Stromal cell of bone marrow (primary cell): ENCODE measurements at regions not wholly inside any gene's neighbourhood (a gene's known extent, or its start where the extent isn't known, plus 50 kb on each side); places are given as distances from the start of the nearest gene placed in this dataset.

Experiments used
- DNase-seq: peaks from one replicate; pipeline ENCODE4 v3.0.0-alpha.2; 2012; ENCODE audit warnings: low read depth

- no peak for DNase-seq
Measured at GRCh38 chr21:25024639-25025038, 582.6 kb downstream of the MRPL39 start.

- peak; percentile 1 for DNase-seq
Measured at GRCh38 chr21:25005388-25005787, 601.9 kb downstream of the MRPL39 start.

DNA sequence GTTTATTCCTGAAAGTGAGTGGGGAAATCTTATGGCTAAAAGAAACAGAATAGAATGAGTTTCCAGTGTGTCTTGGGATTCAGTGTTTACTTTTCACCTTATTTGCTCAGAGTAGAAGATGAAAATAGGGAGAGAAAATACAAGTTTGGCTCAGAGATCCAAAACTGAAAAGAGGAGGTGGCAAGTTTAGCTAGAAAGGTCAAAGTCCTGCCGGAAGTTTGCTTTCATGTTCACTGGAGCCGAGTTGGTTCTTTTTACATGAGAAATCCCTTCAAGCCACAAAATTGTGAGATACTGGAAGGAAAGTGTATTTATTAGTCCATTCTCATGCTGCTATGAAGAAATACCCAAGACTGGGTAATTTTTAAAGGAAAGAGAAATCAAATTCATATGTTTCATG lies 604.6 kb downstream of the MRPL39 start:
- no peak for DNase-seq

DNA sequence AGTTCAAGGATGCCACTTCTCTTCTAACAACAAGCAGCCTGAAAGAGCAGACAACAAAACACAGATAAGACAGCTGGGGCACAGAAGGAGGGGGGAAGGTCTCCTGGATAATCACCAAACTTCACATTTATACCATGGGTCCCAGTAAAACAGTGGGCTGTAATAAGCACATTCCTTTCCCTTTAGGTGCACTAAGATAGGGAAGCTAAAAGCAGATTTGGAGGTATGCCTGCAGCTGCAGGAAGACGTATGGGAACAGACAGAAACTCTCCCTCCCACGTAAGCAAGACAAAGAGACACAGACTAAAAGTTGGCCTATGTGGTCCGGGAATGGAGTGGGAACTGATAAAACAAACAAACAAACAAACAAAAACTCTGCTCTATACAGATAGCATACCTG lies 612.1 kb downstream of the MRPL39 start:
- no peak for DNase-seq

DNA sequence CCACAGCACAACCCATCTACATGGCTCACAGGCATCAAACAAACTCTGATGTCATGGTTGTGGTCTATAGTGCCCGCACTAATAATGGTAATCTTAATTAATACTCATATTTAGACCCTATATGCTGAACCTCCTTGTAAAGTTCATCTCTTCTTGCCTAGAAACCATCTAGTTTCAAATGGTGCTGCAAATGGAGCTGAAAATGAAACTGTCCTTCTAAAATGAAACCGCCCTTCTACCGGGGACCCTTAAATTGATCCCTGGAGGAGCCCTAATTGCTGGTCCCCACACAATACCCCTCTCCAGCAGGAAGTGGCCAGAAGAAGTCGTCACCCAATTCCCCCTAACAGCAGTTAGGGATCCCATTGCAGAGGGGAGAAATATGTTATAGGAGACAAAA lies 612.6 kb downstream of the MRPL39 start:
- DNase-seq = no peak

- DNase-seq = no peak
Measured at GRCh38 chr21:24989516-24989915, 617.8 kb downstream of the MRPL39 start.

DNA sequence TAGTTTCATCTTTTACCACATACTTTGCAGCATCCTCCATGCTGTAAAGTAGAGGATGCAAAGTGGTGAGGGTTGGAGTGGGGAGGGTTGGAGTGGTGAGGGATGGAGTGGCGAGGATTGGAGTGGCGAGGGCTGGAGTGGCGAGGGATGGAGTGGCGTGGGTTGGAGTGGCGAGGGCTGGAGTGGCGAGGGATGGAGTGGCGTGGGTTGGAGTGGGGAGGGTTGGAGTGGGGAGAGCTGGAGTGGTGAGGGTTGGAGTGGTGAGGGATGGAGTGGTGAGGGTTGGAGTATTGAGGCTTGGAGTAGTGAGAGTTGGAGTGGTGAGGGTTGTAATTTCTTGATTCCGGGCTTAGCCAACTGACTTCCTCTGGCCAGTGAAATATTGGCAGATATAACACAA lies 618.3 kb downstream of the MRPL39 start:
- no peak for DNase-seq

DNA sequence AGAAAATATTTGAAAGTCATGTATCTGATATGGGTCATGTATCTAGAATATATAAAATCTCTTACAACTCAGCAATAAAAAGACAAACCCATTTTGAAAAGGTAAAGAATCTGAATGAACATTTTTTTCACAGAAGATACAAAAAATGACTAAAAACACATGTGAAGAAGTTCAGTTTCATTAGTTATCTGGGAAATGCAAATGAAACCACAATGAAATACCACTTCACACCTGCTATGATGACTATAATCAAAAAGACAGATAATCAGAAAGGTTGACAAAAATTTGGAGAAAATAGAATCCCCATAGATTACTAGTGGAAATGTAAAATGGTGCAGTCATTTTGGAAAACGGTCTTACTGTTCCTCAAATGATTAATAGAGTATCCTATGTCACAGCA lies 631.0 kb downstream of the MRPL39 start:
- no peak for DNase-seq

DNA sequence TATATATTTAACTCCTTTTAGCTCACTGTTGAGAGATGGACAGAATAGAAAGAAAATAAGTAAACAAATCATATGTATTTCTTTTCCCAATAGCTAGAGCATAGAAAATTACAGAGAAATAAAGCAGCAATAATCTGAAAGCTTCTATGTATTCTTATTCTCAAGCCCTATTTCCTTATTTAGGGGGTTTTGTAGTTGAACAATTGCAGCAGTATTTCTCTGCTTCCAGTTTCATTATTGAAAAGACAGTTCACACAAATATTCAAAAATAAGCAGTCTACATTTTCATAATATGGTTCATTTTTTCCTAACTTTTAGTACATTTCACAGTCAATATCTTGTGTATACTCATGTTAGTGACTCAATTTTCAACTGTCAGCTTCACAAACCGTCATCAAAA lies 638.2 kb downstream of the MRPL39 start:
- no peak for DNase-seq

DNA sequence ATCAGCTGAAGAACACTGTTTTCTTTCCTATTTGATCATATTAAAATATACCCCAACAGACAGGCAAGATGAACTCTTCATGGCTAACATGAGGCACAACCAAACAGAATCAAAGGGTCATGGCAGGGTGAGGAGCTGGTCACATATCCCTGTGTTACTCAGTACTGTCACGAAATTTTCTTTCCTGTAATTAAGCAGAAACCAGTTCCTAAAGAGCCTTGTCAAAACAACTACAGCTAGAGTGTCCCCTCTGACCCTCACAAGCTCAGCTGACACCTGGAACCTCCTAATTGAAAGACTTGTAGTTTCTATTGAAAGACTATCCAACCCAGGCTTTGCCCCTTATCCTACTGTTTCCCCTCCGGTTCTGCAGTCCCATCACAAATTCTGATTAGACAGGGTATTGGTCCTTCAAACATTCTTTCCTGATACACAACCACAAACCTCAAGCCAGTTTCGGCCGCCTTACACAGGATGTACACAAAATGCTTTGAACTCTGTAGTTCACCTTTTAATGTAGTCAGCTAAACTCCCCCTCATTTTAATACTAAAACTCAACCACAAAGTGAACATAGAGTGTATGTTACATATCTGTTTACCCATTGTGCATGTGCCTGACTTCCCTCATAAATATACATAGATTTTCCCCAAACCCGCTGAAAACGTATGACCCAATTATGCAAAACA lies 651.9 kb downstream of the MRPL39 start:
- DNase-seq = no peak

DNA sequence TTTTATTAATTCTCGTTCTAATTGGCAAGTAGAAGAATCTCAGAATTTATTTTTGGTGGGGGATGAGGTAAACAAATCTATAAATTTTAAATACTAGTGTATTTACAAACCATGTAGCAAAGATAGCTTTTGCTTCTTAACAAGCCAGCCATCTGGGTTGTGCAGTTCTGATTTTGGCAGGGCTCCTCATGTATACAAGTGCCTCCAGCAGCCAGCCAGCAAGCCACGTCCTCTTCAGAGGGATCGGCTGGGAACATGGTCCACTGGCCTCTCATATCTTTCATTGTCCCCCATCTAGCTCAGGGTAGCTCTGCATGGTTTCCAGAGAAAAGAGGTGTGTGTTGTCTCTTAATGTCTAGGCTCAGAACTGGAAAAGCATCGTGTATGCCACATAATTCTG lies 659.1 kb downstream of the MRPL39 start:
- no peak for DNase-seq

DNA sequence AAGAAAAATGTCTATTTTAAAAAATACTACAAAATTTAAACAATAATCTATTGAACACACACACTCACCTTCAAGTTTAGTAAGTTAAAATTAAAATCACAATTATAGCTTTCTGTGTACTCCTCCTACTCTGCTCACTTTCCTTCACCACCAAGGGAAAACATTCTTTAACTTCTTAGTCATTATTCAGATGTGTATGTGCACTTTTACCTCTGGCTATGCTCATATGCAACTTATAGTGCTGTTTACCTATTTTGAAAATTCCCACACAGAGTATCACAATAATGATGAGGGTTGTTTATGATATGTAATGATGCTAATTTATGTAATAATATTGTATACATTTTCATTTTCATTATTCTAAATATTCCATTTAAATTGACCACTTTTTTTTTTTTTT lies 661.4 kb downstream of the MRPL39 start:
- no peak for DNase-seq

GRCh38 chr21:24941316-24942185 lies 665.7 kb downstream of the MRPL39 start:
- DNase-seq = no peak

DNA sequence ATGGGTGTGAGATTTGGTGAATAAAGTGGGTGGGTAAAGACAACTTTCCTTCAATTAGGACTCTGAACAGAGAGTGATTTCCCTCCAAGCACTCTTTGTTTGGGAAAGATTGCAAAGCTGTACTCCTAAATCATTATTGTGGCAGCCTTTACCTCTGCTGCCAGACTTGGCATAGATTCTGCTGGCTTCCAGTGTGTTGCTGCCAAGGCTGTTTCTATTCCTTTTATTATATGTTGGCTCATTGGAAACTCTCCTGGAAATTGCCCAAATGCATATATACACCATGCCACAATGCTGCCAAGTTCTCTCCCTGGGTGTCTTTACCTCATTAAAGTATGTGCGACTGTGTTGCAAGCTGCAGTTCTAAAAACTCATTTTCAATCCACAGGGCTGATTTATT lies 668.0 kb downstream of the MRPL39 start:
- no peak for DNase-seq

- DNase-seq = no peak
Measured at GRCh38 chr21:24938573-24938972, 668.7 kb downstream of the MRPL39 start.

DNA sequence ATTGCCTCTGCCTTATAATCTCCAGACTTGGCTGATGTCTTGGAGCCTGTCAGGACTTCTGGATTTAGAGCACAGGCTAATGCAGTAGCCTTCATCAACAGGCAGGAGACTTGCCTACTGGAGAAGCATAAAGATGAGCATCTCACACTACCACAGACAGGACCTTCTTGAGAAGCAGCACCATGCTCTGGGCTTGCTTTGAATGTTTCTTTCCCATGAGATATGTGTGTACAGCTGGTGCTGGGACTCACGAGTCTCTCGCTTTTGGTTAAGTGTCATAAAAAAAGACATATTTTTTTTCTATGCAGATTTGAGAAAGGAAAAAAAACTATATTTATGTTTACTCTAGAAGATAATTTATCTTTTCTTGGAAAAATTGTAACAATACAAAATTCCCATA lies 671.3 kb downstream of the MRPL39 start:
- no peak for DNase-seq

- no peak for DNase-seq
Measured at GRCh38 chr21:24910591-24910990, 696.7 kb downstream of the MRPL39 start.

DNA sequence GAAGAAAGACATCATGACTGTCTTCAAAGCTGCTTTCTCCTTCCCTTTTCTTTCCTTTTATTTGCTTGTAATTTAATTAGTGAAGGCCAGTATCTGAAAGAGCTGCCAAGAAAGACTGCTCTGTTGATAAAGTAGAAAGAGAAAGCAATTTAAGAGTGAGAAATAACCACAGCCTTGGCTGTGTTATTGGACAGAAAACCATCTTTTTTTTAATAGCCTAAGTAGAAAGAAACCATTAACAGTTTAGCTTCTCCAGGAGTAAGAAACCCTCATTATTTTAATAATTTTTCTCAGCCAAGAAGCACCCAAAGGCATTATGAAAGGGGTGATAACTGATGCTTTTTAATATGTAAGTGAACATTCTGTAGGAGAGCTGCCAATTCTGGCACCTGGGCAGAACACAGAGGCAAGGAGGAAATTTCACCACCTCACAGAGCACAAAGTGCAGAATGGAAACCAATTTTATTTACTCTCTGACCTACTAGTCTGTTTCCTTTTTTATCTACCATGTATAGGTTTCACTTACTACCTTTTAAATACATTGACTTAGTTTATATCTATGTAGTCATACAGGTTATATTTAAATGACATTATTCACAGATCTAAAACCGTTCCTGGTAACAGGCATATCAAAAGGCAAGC lies 703.2 kb downstream of the MRPL39 start:
- no peak for DNase-seq

DNA sequence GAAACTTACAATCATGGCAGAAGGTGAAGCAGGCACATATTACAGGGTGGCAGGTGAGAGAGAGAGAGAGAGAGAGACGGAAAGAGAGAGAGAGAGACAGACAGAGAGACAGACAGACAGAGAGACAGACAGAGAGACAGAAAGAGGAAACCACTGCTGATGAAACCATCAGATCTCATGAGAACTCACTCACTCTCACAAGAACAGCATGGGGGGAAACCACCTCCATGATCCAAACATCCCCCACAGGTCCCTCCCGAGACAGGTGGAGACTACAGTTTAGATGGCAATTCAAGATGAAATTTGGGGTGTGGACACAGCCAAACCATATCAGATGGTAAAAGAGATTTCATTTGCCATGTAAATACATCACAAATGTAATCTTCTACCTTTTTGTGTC lies 708.1 kb downstream of the MRPL39 start:
- no peak for DNase-seq

- DNase-seq = no peak
Measured at GRCh38 chr21:24897883-24898282, 709.4 kb downstream of the MRPL39 start.

- no peak for DNase-seq
Measured at GRCh38 chr21:24896735-24897124, 710.6 kb downstream of the MRPL39 start.

DNA sequence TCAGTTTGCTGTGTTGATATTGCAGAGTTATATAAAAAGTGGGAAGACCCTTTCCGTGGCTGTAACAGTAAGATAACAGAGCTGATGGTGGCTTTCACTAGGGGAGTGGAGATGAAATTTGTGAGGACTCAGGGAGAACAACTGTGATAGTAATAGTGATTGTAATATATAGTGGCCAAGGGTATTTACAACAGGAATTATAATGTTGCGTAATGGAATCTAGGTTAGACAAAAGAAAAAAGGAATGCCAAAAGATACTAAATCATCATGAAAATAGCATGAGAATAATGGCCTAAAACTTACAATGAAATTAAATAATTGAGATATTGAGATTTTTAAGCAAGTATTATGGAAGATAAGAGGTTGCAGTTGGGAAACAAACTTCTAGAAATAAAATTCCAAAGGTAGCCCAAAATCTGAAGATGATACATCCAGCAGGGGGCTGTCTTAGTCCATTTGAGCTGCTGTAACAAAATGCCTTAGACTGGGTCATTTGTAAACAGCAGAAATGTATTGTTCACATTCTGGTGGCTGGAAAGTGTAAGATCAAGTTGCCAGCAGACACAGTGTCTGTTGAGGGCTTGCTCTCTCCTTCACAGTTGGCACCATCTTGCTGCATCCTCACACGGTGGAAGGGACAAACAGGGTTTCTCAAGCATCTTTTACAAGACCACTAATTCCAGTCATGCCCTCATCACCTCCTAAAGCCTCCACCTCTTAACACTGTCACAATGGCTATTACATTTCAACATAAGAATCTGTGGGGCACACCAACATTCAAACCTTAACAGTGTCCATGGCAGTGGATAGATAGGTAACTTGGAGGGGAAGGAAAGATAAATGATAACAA lies 711.2 kb downstream of the MRPL39 start:
- peak; percentile 2 for DNase-seq
